ENCODE measurements at regions not wholly inside any gene's neighbourhood (a gene's known extent, or its start where the extent isn't known, plus 50 kb on each side); places are given as distances from the start of the nearest gene placed in this dataset.
"Not testable (repeated sequence)": the region's sequence is repeated elsewhere in the genome, so short reads cannot be mapped to it uniquely, and the experiment has no call there.

DNA sequence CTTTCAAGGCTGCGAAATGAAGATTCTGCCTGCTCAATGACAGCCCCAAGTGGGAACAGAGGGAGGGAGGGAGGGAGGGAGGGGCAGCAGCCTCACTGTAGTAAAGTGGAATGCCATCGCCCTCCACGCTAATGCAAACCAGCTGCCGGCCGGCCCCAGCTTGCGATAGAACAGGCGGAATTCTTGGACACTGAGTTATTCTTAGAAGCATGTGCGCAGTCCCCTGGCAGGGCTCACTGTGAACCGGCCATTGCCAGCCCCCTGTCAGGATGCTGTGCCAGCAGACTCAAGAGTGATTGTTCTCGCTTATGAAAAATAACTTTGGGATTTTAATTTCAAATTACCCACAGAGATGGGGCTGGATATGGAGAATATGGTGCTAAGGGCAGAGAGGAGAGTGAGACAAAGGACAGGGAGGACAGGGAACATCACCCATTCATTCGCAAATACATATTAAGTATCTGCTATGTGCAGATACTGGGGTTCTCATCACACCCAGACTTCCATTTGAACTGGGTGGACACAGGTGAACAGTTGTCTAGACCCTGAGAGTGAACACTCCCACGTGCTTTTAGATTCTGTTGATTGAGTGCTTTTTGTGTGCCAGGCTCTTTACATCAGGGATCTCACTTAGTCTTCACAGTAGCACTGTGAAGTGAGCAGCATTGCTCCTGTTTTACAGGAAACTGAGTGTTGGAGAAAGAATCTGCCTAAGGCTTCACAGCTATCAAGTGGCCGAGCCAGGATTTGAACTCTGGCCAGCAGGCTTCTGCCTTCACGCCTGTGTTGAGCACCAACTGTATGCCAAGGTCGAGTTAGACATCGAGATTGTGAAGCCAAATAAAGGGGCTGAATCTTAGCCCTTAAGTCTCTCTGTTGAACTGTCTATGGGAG is 192.9 kb downstream of the C12orf75 start:
- Histone ChIP-seq H3K9me3 (ENCODE audit: control insufficient read depth in 1 of 2, insufficient read depth in 1 of 2, low read length in 2 of 2) (peaks cover 0 to 5% of the 10 kb centered on the region in 2 experiments), H3K27me3 (ENCODE audit: control insufficient read depth in 1 of 2, insufficient read depth in 2 of 2, low read length in 2 of 2) (no peaks in the 10 kb centered on the region), H3K4me3 (ENCODE audit: low read length) (no peak overlapping the region), H3K4me1 (ENCODE audit: insufficient read depth, low read length) (no peaks in the 10 kb centered on the region), H3K27ac (ENCODE audit: low read depth in 1 of 2, low read length in 2 of 2) (no peak overlapping the region), H3K36me3 (ENCODE audit: insufficient read depth, low read length) (no peaks in the 10 kb centered on the region)
- intact Hi-C loops (cut with DNase I, micrococcal nuclease): no loop called here
- ATAC-seq (ENCODE audit: poor library complexity) (no peak), DNase-seq (no peak)
- TF ChIP-seq, protein P1, sequence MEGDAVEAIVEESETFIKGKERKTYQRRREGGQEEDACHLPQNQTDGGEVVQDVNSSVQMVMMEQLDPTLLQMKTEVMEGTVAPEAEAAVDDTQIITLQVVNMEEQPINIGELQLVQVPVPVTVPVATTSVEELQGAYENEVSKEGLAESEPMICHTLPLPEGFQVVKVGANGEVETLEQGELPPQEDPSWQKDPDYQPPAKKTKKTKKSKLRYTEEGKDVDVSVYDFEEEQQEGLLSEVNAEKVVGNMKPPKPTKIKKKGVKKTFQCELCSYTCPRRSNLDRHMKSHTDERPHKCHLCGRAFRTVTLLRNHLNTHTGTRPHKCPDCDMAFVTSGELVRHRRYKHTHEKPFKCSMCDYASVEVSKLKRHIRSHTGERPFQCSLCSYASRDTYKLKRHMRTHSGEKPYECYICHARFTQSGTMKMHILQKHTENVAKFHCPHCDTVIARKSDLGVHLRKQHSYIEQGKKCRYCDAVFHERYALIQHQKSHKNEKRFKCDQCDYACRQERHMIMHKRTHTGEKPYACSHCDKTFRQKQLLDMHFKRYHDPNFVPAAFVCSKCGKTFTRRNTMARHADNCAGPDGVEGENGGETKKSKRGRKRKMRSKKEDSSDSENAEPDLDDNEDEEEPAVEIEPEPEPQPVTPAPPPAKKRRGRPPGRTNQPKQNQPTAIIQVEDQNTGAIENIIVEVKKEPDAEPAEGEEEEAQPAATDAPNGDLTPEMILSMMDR (IDR thresholded peaks at IDR 0.05): no peak
- H3K27me3 Mint-ChIP-seq: peaks cover 28% of the 10 kb centered on the region
- H3K4me1 Mint-ChIP-seq (ENCODE audit: low read depth): no peaks in the 10 kb centered on the region
- no peak overlapping the region for H3K4me3 Mint-ChIP-seq
- ChIA-PET POLR2A (no interaction called here), CTCF (no interaction called here)
- no peaks in the 10 kb centered on the region for H3K36me3 Mint-ChIP-seq (ENCODE audit: low read depth)
- H3K9me3 Mint-ChIP-seq: peaks cover 1% of the 10 kb centered on the region
- no peak overlapping the region for H3K27ac Mint-ChIP-seq

GRCh38 chr12:105524961-105525360 is 194.5 kb downstream of the C12orf75 start:
- ATAC-seq (ENCODE audit: poor library complexity): no peak
- intact Hi-C loops (cut with DNase I, micrococcal nuclease): no loop called here
- ChIA-PET CTCF (no interaction called here), POLR2A (no interaction called here)
- no peak overlapping the region for H3K4me3 ChIP-seq (ENCODE audit: low read length)
- TF ChIP-seq, protein P1 (IDR thresholded peaks at IDR 0.05): no peak
- no peaks in the 10 kb centered on the region for H3K36me3 ChIP-seq (ENCODE audit: insufficient read depth, low read length)
- Mint-ChIP-seq H3K4me3 (no peak overlapping the region), H3K36me3 (ENCODE audit: low read depth) (no peaks in the 10 kb centered on the region), H3K9me3 (peaks cover 1% of the 10 kb centered on the region), H3K4me1 (ENCODE audit: low read depth) (no peaks in the 10 kb centered on the region), H3K27ac (no peak overlapping the region), H3K27me3 (peaks cover 32% of the 10 kb centered on the region)
- no peak overlapping the region for H3K27ac ChIP-seq (ENCODE audit: low read depth in 1 of 2, low read length in 2 of 2)
- DNase-seq: no peak
- H3K9me3 ChIP-seq (ENCODE audit: control insufficient read depth in 1 of 2, insufficient read depth in 1 of 2, low read length in 2 of 2): no peaks in the 10 kb centered on the region
- no peaks in the 10 kb centered on the region for H3K4me1 ChIP-seq (ENCODE audit: insufficient read depth, low read length)
- peaks cover 2% of the 10 kb centered on the region in 2 experiments for H3K27me3 ChIP-seq (ENCODE audit: control insufficient read depth in 1 of 2, insufficient read depth in 2 of 2, low read length in 2 of 2)

DNA sequence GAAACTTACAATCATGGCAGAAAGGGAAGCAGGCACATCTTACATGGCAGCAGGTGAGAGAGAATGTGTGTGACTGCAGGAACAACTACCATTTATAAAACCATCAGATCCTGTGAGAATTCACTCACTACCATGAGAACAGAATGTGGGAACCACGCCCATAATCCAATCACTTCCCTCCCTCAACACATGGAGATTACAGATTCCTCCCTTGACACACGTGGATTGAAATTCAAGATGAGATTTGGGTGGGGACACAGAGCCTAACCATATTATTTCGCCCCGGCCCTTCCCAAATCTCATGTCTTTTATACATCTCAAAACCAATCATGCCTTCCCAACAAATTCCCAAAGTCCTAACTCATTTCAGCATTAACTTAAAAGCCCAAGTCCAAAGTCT is 203.6 kb downstream of the C12orf75 start:
- no peaks in the 10 kb centered on the region for H3K4me1 Mint-ChIP-seq (ENCODE audit: low read depth)
- no peak overlapping the region for H3K4me3 Mint-ChIP-seq
- DNase-seq (no peak), ATAC-seq (ENCODE audit: poor library complexity) (no peak)
- CTCF ChIA-PET: no interaction called here
- intact Hi-C loops (cut with DNase I, micrococcal nuclease): no loop called here
- Histone ChIP-seq H3K36me3 (ENCODE audit: insufficient read depth, low read length) (no peaks in the 10 kb centered on the region), H3K27ac (ENCODE audit: low read depth in 1 of 2, low read length in 2 of 2) (no peak overlapping the region), H3K9me3 (ENCODE audit: control insufficient read depth in 1 of 2, insufficient read depth in 1 of 2, low read length in 2 of 2) (peaks cover 12 to 14% of the 10 kb centered on the region in 2 experiments), H3K4me1 (ENCODE audit: insufficient read depth, low read length) (no peaks in the 10 kb centered on the region), H3K27me3 (ENCODE audit: control insufficient read depth in 1 of 2, insufficient read depth in 2 of 2, low read length in 2 of 2) (peaks cover 3 to 10% of the 10 kb centered on the region in 2 experiments), H3K4me3 (ENCODE audit: low read length) (no peak overlapping the region)
- H3K36me3 Mint-ChIP-seq (ENCODE audit: low read depth): no peaks in the 10 kb centered on the region
- H3K27me3 Mint-ChIP-seq: peaks cover 32% of the 10 kb centered on the region
- peaks cover 5% of the 10 kb centered on the region for H3K9me3 Mint-ChIP-seq
- POLR2A ChIA-PET: no interaction called here
- TF ChIP-seq, protein P1 (IDR thresholded peaks at IDR 0.05): no peak
- H3K27ac Mint-ChIP-seq: no peak overlapping the region

DNA sequence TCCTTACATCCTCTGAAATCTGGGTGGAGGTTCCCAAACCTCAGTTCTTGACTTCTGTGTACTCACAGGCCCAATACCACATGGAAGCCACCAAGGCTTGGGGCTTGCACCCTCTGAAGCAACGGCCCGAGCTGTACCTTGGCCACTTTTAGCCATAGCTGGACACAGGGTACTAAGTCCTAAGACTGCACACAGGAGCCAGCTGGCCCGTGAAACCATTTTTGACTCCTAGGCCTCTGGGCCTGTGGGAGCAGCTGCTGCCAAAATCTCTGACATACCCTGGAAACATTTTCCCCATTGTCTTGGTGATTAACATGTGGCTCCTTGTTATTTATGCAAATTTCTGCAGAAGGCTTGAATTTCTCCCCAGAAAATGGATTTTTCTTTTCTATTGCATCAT is 204.5 kb downstream of the C12orf75 start:
- ATAC-seq (ENCODE audit: poor library complexity); POLR2A ChIA-PET; CTCF ChIA-PET; H3K27ac Mint-ChIP-seq; H3K27me3 ChIP-seq (ENCODE audit: control insufficient read depth in 1 of 2, insufficient read depth in 2 of 2, low read length in 2 of 2); H3K4me1 Mint-ChIP-seq (ENCODE audit: low read depth); H3K4me3 ChIP-seq (ENCODE audit: low read length); H3K36me3 ChIP-seq (ENCODE audit: insufficient read depth, low read length); H3K4me1 ChIP-seq (ENCODE audit: insufficient read depth, low read length); intact Hi-C loops (cut with DNase I, micrococcal nuclease); H3K36me3 Mint-ChIP-seq (ENCODE audit: low read depth); H3K27ac ChIP-seq (ENCODE audit: low read depth in 1 of 2, low read length in 2 of 2); H3K4me3 Mint-ChIP-seq; H3K9me3 Mint-ChIP-seq; DNase-seq: not testable (repeated sequence)
- H3K27me3 Mint-ChIP-seq: peaks cover 27% of the 10 kb centered on the region
- peaks cover 12 to 14% of the 10 kb centered on the region in 2 experiments for H3K9me3 ChIP-seq (ENCODE audit: control insufficient read depth in 1 of 2, insufficient read depth in 1 of 2, low read length in 2 of 2)

Data from CD4-positive, alpha-beta T cell (primary cell).